Kidney (tissue), 13 donors: ENCODE measurements at regions not wholly inside any gene's neighbourhood (a gene's known extent, or its start where the extent isn't known, plus 50 kb on each side); places are given as distances from the start of the nearest gene placed in this dataset.

Source experiments
- DNase-seq, 5 donors: peaks; one replicate each; pipeline ENCODE4 v3.0.0-alpha.2; 2013 to 2020
- FAIRE-seq: peaks from 2 replicates; lab custom pipeline; 2012; peaks lifted over from hg19 to GRCh38; lab: Jason Lieb, UNC
- H3K27ac ChIP-seq, 2 donors: one replicate each; pipeline ENCODE4 v1.7.0; 2013; ENCODE audit warnings: low read depth in 2 of 2, low read length in 2 of 2, inconsistent platforms in 1 of 2
- H3K27me3 ChIP-seq: one replicate; pipeline ENCODE4 v1.7.1; 2013; ENCODE audit warnings: low read length, inconsistent platforms; ENCODE audit not compliant: control insufficient read depth, insufficient read depth
- H3K36me3 ChIP-seq, 3 donors: one replicate each; pipeline versions ENCODE4 v1.7.0 to v1.7.1; 2013; ENCODE audit warnings: low read length in 3 of 3, control low read depth in 1 of 3, inconsistent platforms in 1 of 3; ENCODE audit not compliant: insufficient read depth in 3 of 3, control insufficient read depth in 2 of 3
- H3K4me1 ChIP-seq, 3 donors: one replicate each; pipeline versions ENCODE4 v1.7.0 to v1.7.1; 2013; ENCODE audit warnings: low read length in 3 of 3, inconsistent platforms in 1 of 3, low read depth in 1 of 3; ENCODE audit not compliant: control insufficient read depth in 2 of 3, insufficient read depth in 2 of 3
- H3K4me3 ChIP-seq, 3 donors: one replicate each; pipeline versions ENCODE4 v1.7.0 to v1.8.1; 2013; ENCODE audit warnings: low read length in 3 of 3, control low read depth in 1 of 3, inconsistent platforms in 1 of 3
- H3K9ac ChIP-seq, 3 donors: one replicate each; pipeline versions ENCODE4 v1.7.0 to v1.7.1; 2013; ENCODE audit warnings: low read length in 3 of 3, control low read depth in 1 of 3, inconsistent platforms in 1 of 3
- H3K9me3 ChIP-seq, 3 donors: one replicate each; pipeline versions ENCODE4 v1.7.0 to v1.7.1; 2013; ENCODE audit warnings: low read length in 3 of 3, control low read depth in 1 of 3, inconsistent platforms in 1 of 3; ENCODE audit not compliant: control insufficient read depth in 2 of 3, insufficient read depth in 1 of 3
- CTCF ChIP-seq: IDR thresholded peaks from 3 replicates; pipeline ENCODE4 v1.5.1; 2012; ENCODE audit warnings: mild to moderate bottlenecking, moderate library complexity, borderline replicate concordance; ENCODE audit not compliant: insufficient read depth; ENCODE audit errors: extremely low read depth
- intact Hi-C: fragments of 100-400 bp; cut with DNase I; formaldehyde crosslinking; loops from one replicate; pipeline ENCODE4 v1.11.1; 2022
- donor health status: control.
- donor health status: control.
- donor health status: control.
- donor health status: control.
- donor health status: control.
- donor health status: DM: yes; HTN: yes; CAD: no.
- donor health status: Normal renal cell carcinoma (clear cell type).

DNA sequence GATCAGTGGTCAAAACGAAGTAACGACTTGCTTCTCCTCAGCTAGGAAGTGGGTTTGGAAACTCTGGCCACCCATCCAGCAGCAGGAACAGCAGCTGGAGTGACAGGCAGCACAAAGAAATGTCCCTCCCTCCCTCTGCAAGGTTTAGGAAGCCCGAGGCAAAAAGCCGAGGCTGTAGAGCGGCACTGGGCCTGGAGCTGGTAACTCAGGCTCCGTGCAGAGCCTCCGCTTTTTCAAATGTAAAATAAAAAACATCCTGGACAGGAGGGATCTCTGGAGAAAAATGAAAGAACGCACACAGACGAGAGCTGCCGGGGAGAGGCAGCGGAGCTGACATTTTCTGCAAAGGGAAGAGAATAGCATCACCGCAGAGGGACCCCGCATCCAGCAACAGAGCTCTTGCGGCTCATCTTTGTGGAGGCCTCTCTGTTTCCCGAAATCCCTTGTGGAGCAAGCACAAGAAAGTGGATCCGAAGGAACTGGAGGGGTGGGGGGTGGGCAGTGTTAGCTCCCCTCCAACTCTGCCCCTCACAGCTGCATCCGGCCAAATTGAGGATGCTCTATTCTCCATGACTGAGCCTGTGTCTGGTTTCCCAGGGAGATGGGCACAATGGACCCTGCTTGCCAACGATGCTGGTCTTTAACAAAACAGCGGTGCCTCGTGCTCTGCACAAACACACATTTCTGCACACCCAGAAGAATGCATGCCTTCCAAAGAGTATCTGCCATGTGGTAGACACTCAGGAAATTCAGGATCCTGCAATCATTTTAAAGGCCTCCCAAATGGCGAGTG lies 335.5 kb upstream of the ZFHX3 start:
- Histone ChIP-seq H3K27me3 (no peaks in the 10 kb centered on the region), H3K9ac (no peak overlapping the region), H3K36me3 (no peaks in the 10 kb centered on the region), H3K4me1 (no peaks in the 10 kb centered on the region), H3K27ac (no peak overlapping the region), H3K4me3 (no peak overlapping the region), H3K9me3 (no peaks in the 10 kb centered on the region)
- no peak for TF ChIP-seq CTCF
- DNase-seq, result no peak
- no peak for FAIRE-seq
- intact Hi-C loops, result no loop called here

- Histone ChIP-seq H3K27me3 (no peaks in the 10 kb centered on the region), H3K4me3 (no peak overlapping the region), H3K36me3 (no peaks in the 10 kb centered on the region), H3K4me1 (no peaks in the 10 kb centered on the region), H3K27ac (no peak overlapping the region), H3K9ac (no peak overlapping the region), H3K9me3 (no peaks in the 10 kb centered on the region)
- no peak for FAIRE-seq
- intact Hi-C loops, result no loop called here
- DNase-seq, result no peak
- TF ChIP-seq CTCF, result no peak
Observed at GRCh38 chr16:73378471-73378870, 330.5 kb upstream of the ZFHX3 start.

GRCh38 chr16:73371584-73372319 lies 323.8 kb upstream of the ZFHX3 start:
- Histone ChIP-seq H3K4me3 (no peak overlapping the region), H3K36me3 (no peaks in the 10 kb centered on the region), H3K4me1 (no peaks in the 10 kb centered on the region), H3K9ac (no peak overlapping the region), H3K27me3 (no peaks in the 10 kb centered on the region), H3K9me3 (no peaks in the 10 kb centered on the region), H3K27ac (no peak overlapping the region)
- TF ChIP-seq CTCF, result no peak
- FAIRE-seq, result no peak
- DNase-seq, result no peak
- intact Hi-C loops, result no loop called here
